RWPE2 (cell line): ENCODE measurements at regions not wholly inside any gene's neighbourhood (a gene's known extent, or its start where the extent isn't known, plus 50 kb on each side); places are given as distances from the start of the nearest gene placed in this dataset.

Source experiments
- ATAC-seq: fragments of 200-7000 bp; cut with Tn5 transposase; 3 replicates; pipeline ENCODE4 v1.9.1; 2021; ENCODE audit warnings: low read depth
- DNase-seq: peaks from one replicate; pipeline ENCODE4 v3.0.0-alpha.2; 2020; ENCODE audit warnings: low spot score
- H3K27ac ChIP-seq: fragments of 450-650 bp; 2 replicates; pipeline ENCODE4 v1.5.1; 2017; ENCODE audit warnings: mild to moderate bottlenecking; ENCODE audit not compliant: poor library complexity, severe bottlenecking
- H3K27me3 ChIP-seq: fragments of 250-450 bp; sonication (Bioruptor Pico); 2 replicates; pipeline ENCODE4 v1.5.1; 2021; ENCODE audit warnings: mild to moderate bottlenecking, moderate library complexity; ENCODE audit not compliant: insufficient read depth, poor library complexity, severe bottlenecking
- H3K36me3 ChIP-seq: fragments of 250-450 bp; sonication (Bioruptor Pico); 2 replicates; pipeline ENCODE4 v1.5.1; 2020; ENCODE audit warnings: low read depth, mild to moderate bottlenecking, moderate library complexity
- H3K4me1 ChIP-seq: fragments of 250-450 bp; sonication (Bioruptor Pico); 2 replicates; pipeline ENCODE4 v1.5.1; 2021; ENCODE audit warnings: mild to moderate bottlenecking, moderate library complexity; ENCODE audit not compliant: insufficient read depth, poor library complexity, severe bottlenecking
- H3K4me3 ChIP-seq: fragments of 250-450 bp; sonication (Bioruptor Pico); 2 replicates; pipeline ENCODE4 v1.5.1; 2021; ENCODE audit warnings: mild to moderate bottlenecking, moderate library complexity; ENCODE audit not compliant: severe bottlenecking
- H3K9me3 ChIP-seq: fragments of 250-450 bp; sonication (Bioruptor Pico); 2 replicates; pipeline ENCODE4 v1.5.1; 2021; ENCODE audit warnings: mild to moderate bottlenecking, moderate library complexity; ENCODE audit not compliant: severe bottlenecking
- CTCF ChIP-seq: fragments of 450-650 bp; IDR thresholded peaks from one replicate; pipeline ENCODE4 v1.5.1; 2017; ENCODE audit warnings: mild to moderate bottlenecking, moderate library complexity; ENCODE audit not compliant: poor library complexity, severe bottlenecking

DNA sequence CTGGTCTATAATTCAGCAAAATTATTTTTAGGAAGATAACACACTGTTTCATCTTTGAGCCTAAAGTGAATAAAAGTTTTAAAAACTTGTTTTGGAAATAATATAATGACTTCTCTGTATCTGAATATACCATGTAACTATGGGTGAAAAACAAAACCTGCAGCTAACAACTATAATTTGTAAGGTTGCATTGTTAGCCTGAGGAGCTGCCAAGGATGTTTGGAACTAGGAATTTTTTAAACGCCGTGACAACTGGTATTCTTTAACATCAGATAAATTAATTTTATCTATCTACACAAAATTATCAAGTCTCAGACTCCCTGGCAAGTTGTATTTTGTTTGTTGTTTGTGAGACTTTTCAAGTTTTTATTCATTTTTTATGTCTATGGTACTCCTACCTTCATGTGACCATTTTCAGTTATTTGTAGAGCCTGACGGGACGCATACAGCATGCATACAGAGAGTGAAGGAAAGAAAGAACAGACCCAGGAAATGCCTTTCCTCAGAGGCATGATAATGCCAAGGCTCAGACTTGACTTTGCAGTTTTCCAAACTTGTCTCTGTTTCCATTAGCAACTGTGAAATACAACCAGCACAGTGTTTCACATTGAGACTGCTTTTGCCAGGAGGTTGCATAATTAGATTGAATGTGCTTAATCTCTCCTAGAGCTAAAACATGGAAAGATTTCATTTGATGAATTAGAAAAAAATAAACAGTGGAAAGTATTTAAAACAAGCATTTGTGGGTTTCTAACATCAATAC lies 60.8 kb upstream of the ARHGEF26 start:
- Histone ChIP-seq H3K36me3 (no peaks in the 10 kb centered on the region), H3K27ac (no peak overlapping the region), H3K9me3 (no peaks in the 10 kb centered on the region), H3K27me3 (no peaks in the 10 kb centered on the region), H3K4me1 (no peaks in the 10 kb centered on the region), H3K4me3 (no peak overlapping the region)
- no peak for TF ChIP-seq CTCF
- ATAC-seq: no peak
- no peak for DNase-seq

GRCh38 chr3:154061001-154061370 lies 60.2 kb upstream of the ARHGEF26 start:
- no peaks in the 10 kb centered on the region for H3K27me3 ChIP-seq
- H3K4me3 ChIP-seq: no peak overlapping the region
- no peak for ATAC-seq
- DNase-seq: no peak
- H3K9me3 ChIP-seq: no peaks in the 10 kb centered on the region
- H3K4me1 ChIP-seq: no peaks in the 10 kb centered on the region
- no peak for TF ChIP-seq CTCF
- H3K36me3 ChIP-seq: no peaks in the 10 kb centered on the region
- no peak overlapping the region for H3K27ac ChIP-seq

- DNase-seq (no peak), ATAC-seq (no peak)
- H3K27me3 ChIP-seq: no peaks in the 10 kb centered on the region
- no peak overlapping the region for H3K27ac ChIP-seq
- no peak overlapping the region for H3K4me3 ChIP-seq
- no peaks in the 10 kb centered on the region for H3K4me1 ChIP-seq
- no peak for TF ChIP-seq CTCF
- no peaks in the 10 kb centered on the region for H3K36me3 ChIP-seq
- no peaks in the 10 kb centered on the region for H3K9me3 ChIP-seq
Observed at GRCh38 chr3:154062513-154062912, 58.7 kb upstream of the ARHGEF26 start.

DNA sequence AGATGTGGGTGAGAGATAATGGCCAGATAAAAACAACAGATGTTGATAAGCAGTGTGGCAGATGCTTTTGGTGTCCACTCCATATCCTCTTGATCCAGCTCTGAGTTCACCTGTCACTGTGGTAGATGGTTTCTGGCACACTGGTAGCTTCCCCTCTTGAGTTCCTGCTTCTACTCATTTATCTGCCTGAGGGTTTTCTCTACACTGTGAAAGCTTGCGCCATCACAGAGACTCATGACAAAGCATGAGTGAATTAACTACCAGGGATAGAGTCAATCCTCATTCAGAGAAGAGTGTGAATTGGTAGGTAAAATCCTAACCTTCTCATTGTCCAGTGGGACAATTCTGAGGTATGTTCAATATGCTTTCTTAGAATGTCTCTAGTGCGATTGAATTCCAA lies 50.0 kb upstream of the ARHGEF26 start:
- DNase-seq (no peak), ATAC-seq (no peak)
- no peak overlapping the region for H3K4me3 ChIP-seq
- H3K4me1 ChIP-seq: no peaks in the 10 kb centered on the region
- H3K27ac ChIP-seq: no peak overlapping the region
- H3K27me3 ChIP-seq: no peaks in the 10 kb centered on the region
- no peaks in the 10 kb centered on the region for H3K36me3 ChIP-seq
- H3K9me3 ChIP-seq: no peaks in the 10 kb centered on the region
- TF ChIP-seq CTCF: no peak
